Panc1 (cell line): ENCODE measurements at regions not wholly inside any gene's neighbourhood (a gene's known extent, or its start where the extent isn't known, plus 50 kb on each side); places are given as distances from the start of the nearest gene placed in this dataset.

ENCODE experiments used
- ATAC-seq: fragments of 200-7000 bp; cut with Tn5 transposase; 2 replicates; pipeline ENCODE4 v1.9.1; 2020; ENCODE audit warnings: mild to moderate bottlenecking, moderate library complexity
- BruUV-seq: library from RNA; stranded (reverse); fragments of 400-500 nt; replicated peaks from 2 replicates; lab custom pipeline; 2021; lab: Mats Ljungman, UMichigan
- CTCF ChIA-PET: fragments of 300-600 bp; sonication (Branson Sonifier 250); formaldehyde crosslinking; loops from one replicate; lab custom pipeline; 2022; ENCODE audit warnings: antibody characterized with exemption; lab: Charles Lee
- POLR2A ChIA-PET: fragments of 300-600 bp; sonication (Branson Sonifier 250); formaldehyde crosslinking; loops from one replicate; lab custom pipeline; 2022; ENCODE audit warnings: antibody characterized with exemption; lab: Charles Lee
- DNase-seq: peaks from one replicate; pipeline ENCODE4 v3.0.0-alpha.2; 2010; ENCODE audit warnings: low read depth, low spot score
- H3K27ac ChIP-seq: 2 replicates; pipeline ENCODE4 v1.5.1; 2011; ENCODE audit warnings: mild to moderate bottlenecking, low read length, inconsistent platforms
- H3K27me3 ChIP-seq: fragments of 200-500 bp; sonication (Bioruptor generic); 2 replicates; pipeline ENCODE4 v1.6.0; 2014; ENCODE audit warnings: low read length, inconsistent platforms; ENCODE audit not compliant: control insufficient read depth, insufficient read depth
- H3K36me3 ChIP-seq: fragments of 200-500 bp; sonication (Bioruptor generic); 2 replicates; pipeline ENCODE4 v1.5.1; 2014; ENCODE audit warnings: inconsistent platforms, mild to moderate bottlenecking, low read length, moderate library complexity; ENCODE audit not compliant: control insufficient read depth, insufficient read depth
- H3K4me1 ChIP-seq: 2 replicates; pipeline ENCODE4 v1.5.1; 2011; ENCODE audit warnings: inconsistent platforms, mild to moderate bottlenecking, low read length, moderate library complexity; ENCODE audit not compliant: control insufficient read depth, insufficient read depth
- H3K4me3 ChIP-seq, 2 experiments: 2 replicates each; pipeline ENCODE4 v1.5.1; 2011 to 2012; ENCODE audit warnings: low read depth in 2 of 2, low read length in 2 of 2, mild to moderate bottlenecking in 2 of 2, inconsistent platforms in 1 of 2, moderate library complexity in 1 of 2
- H3K9me3 ChIP-seq: fragments of 200-500 bp; sonication (Bioruptor generic); 2 replicates; pipeline ENCODE4 v1.5.1; 2014; ENCODE audit warnings: low read depth, mild to moderate bottlenecking, inconsistent platforms, low read length, moderate library complexity; ENCODE audit not compliant: control insufficient read depth, insufficient read depth
- CTCF ChIP-seq: fragments of 450-650 bp; IDR thresholded peaks from 2 replicates; pipeline ENCODE4 v1.5.1; 2017; ENCODE audit warnings: mild to moderate bottlenecking
- POLR2AphosphoS5 ChIP-seq: IDR thresholded peaks from 2 replicates; pipeline ENCODE4 v1.6.1; 2012; ENCODE audit warnings: mild to moderate bottlenecking, low read depth, low read length, moderate library complexity
- REST ChIP-seq, 2 experiments: IDR thresholded peaks; 2 replicates each; pipeline ENCODE4 v1.6.1; 2011 to 2012; ENCODE audit warnings: low read depth in 2 of 2, control low read depth in 1 of 2, low read length in 1 of 2, mild to moderate bottlenecking in 1 of 2, moderate library complexity in 1 of 2; ENCODE audit not compliant: insufficient read depth in 1 of 2
- SIN3A ChIP-seq: IDR thresholded peaks from 2 replicates; pipeline ENCODE4 v1.6.1; 2012; ENCODE audit warnings: low read depth, mild to moderate bottlenecking, low read length, moderate library complexity, borderline replicate concordance; ENCODE audit not compliant: insufficient read depth
- TCF7L2 ChIP-seq: IDR thresholded peaks from 2 replicates; pipeline ENCODE4 v1.6.1; 2011; ENCODE audit warnings: mild to moderate bottlenecking, low read depth, low read length, inconsistent platforms
- in situ Hi-C: cut with HindIII; loops from 2 replicates; pipeline ENCODE4 v1.10.0; 2016; ENCODE audit warnings: low sequenced_read_pairs, low pct_unique_long_range_greater_than_20kb
- intact Hi-C: fragments of 100-400 bp; cut with micrococcal nuclease; formaldehyde crosslinking; loops from one replicate; pipeline ENCODE4 v1.10.0; 2022; ENCODE audit not compliant: unreplicated experiment

- no peak overlapping the region for H3K4me3 ChIP-seq
- no peak for ATAC-seq
- no peak for DNase-seq
- H3K4me1 ChIP-seq, result no peaks in the 10 kb centered on the region
- TF ChIP-seq TCF7L2, result no peak
- no peak for TF ChIP-seq REST (IDR thresholded peaks at IDR 0.05; ENCODE audit: insufficient read depth in 1 of 2, low read depth in 2 of 2, low read length in 1 of 2)
- no peak for TF ChIP-seq CTCF
- TF ChIP-seq POLR2AphosphoS5, result no peak
- no peak for TF ChIP-seq SIN3A
- ChIA-PET POLR2A (no interaction called here), CTCF (no interaction called here)
- BruUV-seq, result no TSS peak
- H3K36me3 ChIP-seq, result no peaks in the 10 kb centered on the region
- no peaks in the 10 kb centered on the region for H3K9me3 ChIP-seq
- no peaks in the 10 kb centered on the region for H3K27me3 ChIP-seq
- H3K27ac ChIP-seq, result no peak overlapping the region
- in situ Hi-C loops (no loop called here), intact Hi-C loops (no loop called here)
Measured at GRCh38 chr13:50635504-50635903, 208.0 kb downstream of the DLEU7 start.

- no peaks in the 10 kb centered on the region for H3K4me1 ChIP-seq
- no peak for TF ChIP-seq CTCF
- TF ChIP-seq REST (IDR thresholded peaks at IDR 0.05; ENCODE audit: insufficient read depth in 1 of 2, low read depth in 2 of 2, low read length in 1 of 2), result no peak
- no peak for TF ChIP-seq SIN3A
- TF ChIP-seq POLR2AphosphoS5, result no peak
- TF ChIP-seq TCF7L2, result no peak
- POLR2A ChIA-PET, result no interaction called here
- no TSS peak for BruUV-seq
- ATAC-seq (no peak), DNase-seq (no peak)
- intact Hi-C loops (no loop called here), in situ Hi-C loops (no loop called here)
- CTCF ChIA-PET, result no interaction called here
- H3K9me3 ChIP-seq, result no peaks in the 10 kb centered on the region
- H3K4me3 ChIP-seq, result no peak overlapping the region
- H3K27me3 ChIP-seq, result no peaks in the 10 kb centered on the region
- H3K36me3 ChIP-seq, result no peaks in the 10 kb centered on the region
- H3K27ac ChIP-seq, result no peak overlapping the region
Measured at GRCh38 chr13:50636007-50636704, 207.3 kb downstream of the DLEU7 start.
